WTC11 (cell line): ENCODE measurements at regions not wholly inside any gene's neighbourhood (a gene's known extent, or its start where the extent isn't known, plus 50 kb on each side); places are given as distances from the start of the nearest gene placed in this dataset.
A peak's percentile ranks its signal among the peaks of the same experiment; 100 is the strongest.
"Not testable (repeated sequence)": the region's sequence is repeated elsewhere in the genome, so short reads cannot be mapped to it uniquely, and the experiment has no call there.

ENCODE experiments used
- ATAC-seq: fragments of 200-7000 bp; cut with Tn5 transposase; 2 replicates; pipeline ENCODE4 v1.10.0; 2021; ENCODE audit warnings: mild to moderate bottlenecking, moderate library complexity
- CTCF ChIA-PET: fragments of 300-600 bp; sonication (Branson Sonifier 250); formaldehyde crosslinking; loops from one replicate; lab custom pipeline; 2021; ENCODE audit warnings: antibody characterized with exemption; lab: Charles Lee
- POLR2A ChIA-PET: fragments of 350-600 bp; sonication (Branson Sonifier 250); formaldehyde crosslinking; loops from one replicate; lab custom pipeline; 2021; ENCODE audit warnings: antibody characterized with exemption; lab: Charles Lee
- DNase-seq: peaks from one replicate; pipeline ENCODE4 v3.0.0; 2021; ENCODE audit warnings: low spot score
- H3K27ac Mint-ChIP-seq: 2 replicates; pipeline ENCODE4 v1.8.0; 2021; ENCODE audit warnings: mixed read lengths
- H3K27me3 Mint-ChIP-seq: 2 replicates; pipeline ENCODE4 v1.8.0; 2021; ENCODE audit warnings: low read depth, mild to moderate bottlenecking, moderate library complexity, mixed read lengths
- H3K36me3 Mint-ChIP-seq: 2 replicates; pipeline ENCODE4 v1.8.0; 2021; ENCODE audit warnings: mixed read lengths
- H3K4me1 Mint-ChIP-seq: 2 replicates; pipeline ENCODE4 v1.8.0; 2022; ENCODE audit warnings: mixed read lengths
- H3K4me3 Mint-ChIP-seq: 2 replicates; pipeline ENCODE4 v1.8.0; 2021; ENCODE audit warnings: mild to moderate bottlenecking, moderate library complexity, mixed read lengths
- H3K9me3 Mint-ChIP-seq: 2 replicates; pipeline ENCODE4 v1.8.0; 2021; ENCODE audit warnings: mixed read lengths
- EMX1 ChIP-seq: fragments of 250-450 bp; sonication (Bioruptor Pico); IDR thresholded peaks from 2 replicates; pipeline ENCODE4 v1.8.0; 2021; ENCODE audit warnings: mild to moderate bottlenecking
- ESRRA ChIP-seq: sonication (generic); formaldehyde crosslinking; IDR thresholded peaks from 2 replicates; pipeline ENCODE4 v1.8.1; 2022; ENCODE audit warnings: mild to moderate bottlenecking, missing genetic modification reagents, borderline replicate concordance
- ETV6 ChIP-seq: sonication (generic); formaldehyde crosslinking; IDR thresholded peaks from 2 replicates; pipeline ENCODE4 v1.8.1; 2022; ENCODE audit warnings: mild to moderate bottlenecking, missing genetic modification reagents
- FOXP1 ChIP-seq: sonication (generic); formaldehyde crosslinking; IDR thresholded peaks from 2 replicates; pipeline ENCODE4 v1.8.0; 2022; ENCODE audit warnings: missing genetic modification reagents, mild to moderate bottlenecking, moderate library complexity, borderline replicate concordance
- GTF2I ChIP-seq: fragments of 250-450 bp; sonication (Bioruptor Pico); conservative IDR thresholded peaks from 2 replicates; pipeline ENCODE4 v1.4.0; 2021; ENCODE audit warnings: mild to moderate bottlenecking
- MYBL2 ChIP-seq: sonication (generic); formaldehyde crosslinking; IDR thresholded peaks from 2 replicates; pipeline ENCODE4 v1.8.1; 2023; ENCODE audit warnings: mild to moderate bottlenecking, moderate library complexity, missing genetic modification reagents
- NR2C2 ChIP-seq: sonication (generic); formaldehyde crosslinking; IDR thresholded peaks from 2 replicates; pipeline ENCODE4 v1.8.0; 2022; ENCODE audit warnings: mild to moderate bottlenecking, missing genetic modification reagents
- TCF7 ChIP-seq: sonication (generic); formaldehyde crosslinking; IDR thresholded peaks from 2 replicates; pipeline ENCODE4 v1.8.0; 2022; ENCODE audit warnings: mild to moderate bottlenecking, low read depth, missing genetic modification reagents, moderate library complexity
- ZNF219 ChIP-seq: sonication (generic); formaldehyde crosslinking; IDR thresholded peaks from 2 replicates; pipeline ENCODE4 v1.8.0; 2023; ENCODE audit warnings: missing genetic modification reagents, mild to moderate bottlenecking, borderline replicate concordance
- TF ChIP-seq, protein P1 (sequence below): sonication (generic); formaldehyde crosslinking; conservative IDR thresholded peaks from 2 replicates; pipeline ENCODE4 v1.8.1; 2022; ENCODE audit warnings: mild to moderate bottlenecking, missing genetic modification reagents
- TF ChIP-seq, protein P2 (sequence below): sonication (generic); formaldehyde crosslinking; IDR thresholded peaks from 2 replicates; pipeline ENCODE4 v1.8.1; 2023; ENCODE audit warnings: mild to moderate bottlenecking, missing genetic modification reagents, moderate library complexity
- TF ChIP-seq, protein P3 (sequence below): sonication (generic); formaldehyde crosslinking; IDR thresholded peaks from 2 replicates; pipeline ENCODE4 v1.8.1; 2023; ENCODE audit warnings: mild to moderate bottlenecking, missing genetic modification reagents, borderline replicate concordance
- TF ChIP-seq, protein P4 (sequence below): sonication (generic); formaldehyde crosslinking; IDR thresholded peaks from 2 replicates; pipeline ENCODE4 v1.8.1; 2023; ENCODE audit warnings: mild to moderate bottlenecking, missing genetic modification reagents
- TF ChIP-seq, protein P5 (sequence below): sonication (generic); formaldehyde crosslinking; IDR thresholded peaks from 2 replicates; pipeline ENCODE4 v1.8.0; 2022; ENCODE audit warnings: missing genetic modification reagents

DNA sequence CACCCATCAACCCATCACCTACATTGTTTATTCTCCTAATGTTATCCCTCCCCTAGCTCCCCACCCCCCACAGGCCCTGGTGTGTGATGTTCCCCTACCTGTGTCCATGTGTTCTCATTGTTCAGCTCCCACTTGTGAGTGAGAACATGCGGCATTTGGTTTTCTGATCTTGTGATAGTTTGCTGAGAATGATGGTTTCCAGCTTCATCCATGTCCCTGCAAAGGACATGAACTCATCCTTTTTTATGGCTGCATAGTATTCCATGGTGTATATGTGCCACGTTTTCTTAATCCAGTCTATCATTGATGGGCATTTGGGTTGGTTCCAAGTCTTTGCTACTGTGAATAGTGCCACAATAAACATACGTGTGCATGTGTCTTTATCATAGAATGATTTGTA, 118.1 kb upstream of the IER5L start:
- H3K4me1 Mint-ChIP-seq, ATAC-seq, POLR2A ChIA-PET, H3K4me3 Mint-ChIP-seq, H3K27ac Mint-ChIP-seq, CTCF ChIA-PET, H3K36me3 Mint-ChIP-seq, DNase-seq: not testable (repeated sequence)
- Mint-ChIP-seq H3K27me3 (peaks cover 12% of the 10 kb centered on the region), H3K9me3 (peaks cover 31% of the 10 kb centered on the region)
- 0 out of 2 replicates have a peak, but pooled peaks have one; percentile 29 for TF ChIP-seq GTF2I (CRISPR knock-in tag)

DNA sequence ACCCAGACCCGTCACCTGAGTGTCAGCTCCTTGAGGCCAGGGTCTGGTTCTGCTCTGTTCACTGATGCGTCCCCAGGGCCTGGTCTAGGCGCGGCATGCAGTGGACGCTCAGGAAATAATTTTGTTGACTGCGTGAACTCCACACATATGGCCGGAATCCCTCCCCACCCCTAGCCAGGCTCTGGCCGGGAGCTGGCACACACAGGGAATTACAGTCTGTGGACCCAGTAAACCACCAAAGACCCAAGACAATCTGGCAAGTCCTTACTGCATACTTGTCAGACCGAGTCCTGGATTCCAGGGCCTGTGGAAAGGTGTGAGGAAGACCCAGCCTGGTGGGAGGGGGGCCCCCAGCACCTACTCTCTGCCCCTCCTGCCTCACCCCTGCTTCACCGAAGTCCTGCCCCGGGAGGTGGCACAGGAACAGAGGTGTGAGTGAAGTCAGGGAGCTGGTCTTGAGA, 113.0 kb upstream of the IER5L start:
- no peak overlapping the region for H3K4me3 Mint-ChIP-seq
- no peak for ATAC-seq
- no peak for DNase-seq
- no peak overlapping the region; the same call in 1 of the 2 replicates for H3K27ac Mint-ChIP-seq
- POLR2A ChIA-PET = no interaction called here
- TF ChIP-seq ESRRA (CRISPR knock-in tag) (no peak), MYBL2 (CRISPR knock-in tag) (no peak), EMX1 (no peak), TCF7 (CRISPR knock-in tag) (no peak)
- TF ChIP-seq, protein P1, sequence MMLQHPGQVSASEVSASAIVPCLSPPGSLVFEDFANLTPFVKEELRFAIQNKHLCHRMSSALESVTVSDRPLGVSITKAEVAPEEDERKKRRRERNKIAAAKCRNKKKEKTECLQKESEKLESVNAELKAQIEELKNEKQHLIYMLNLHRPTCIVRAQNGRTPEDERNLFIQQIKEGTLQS = no peak
- TF ChIP-seq, protein P2, sequence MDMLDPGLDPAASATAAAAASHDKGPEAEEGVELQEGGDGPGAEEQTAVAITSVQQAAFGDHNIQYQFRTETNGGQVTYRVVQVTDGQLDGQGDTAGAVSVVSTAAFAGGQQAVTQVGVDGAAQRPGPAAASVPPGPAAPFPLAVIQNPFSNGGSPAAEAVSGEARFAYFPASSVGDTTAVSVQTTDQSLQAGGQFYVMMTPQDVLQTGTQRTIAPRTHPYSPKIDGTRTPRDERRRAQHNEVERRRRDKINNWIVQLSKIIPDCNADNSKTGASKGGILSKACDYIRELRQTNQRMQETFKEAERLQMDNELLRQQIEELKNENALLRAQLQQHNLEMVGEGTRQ (CRISPR knock-in tag) = no peak
- TF ChIP-seq, protein P3, sequence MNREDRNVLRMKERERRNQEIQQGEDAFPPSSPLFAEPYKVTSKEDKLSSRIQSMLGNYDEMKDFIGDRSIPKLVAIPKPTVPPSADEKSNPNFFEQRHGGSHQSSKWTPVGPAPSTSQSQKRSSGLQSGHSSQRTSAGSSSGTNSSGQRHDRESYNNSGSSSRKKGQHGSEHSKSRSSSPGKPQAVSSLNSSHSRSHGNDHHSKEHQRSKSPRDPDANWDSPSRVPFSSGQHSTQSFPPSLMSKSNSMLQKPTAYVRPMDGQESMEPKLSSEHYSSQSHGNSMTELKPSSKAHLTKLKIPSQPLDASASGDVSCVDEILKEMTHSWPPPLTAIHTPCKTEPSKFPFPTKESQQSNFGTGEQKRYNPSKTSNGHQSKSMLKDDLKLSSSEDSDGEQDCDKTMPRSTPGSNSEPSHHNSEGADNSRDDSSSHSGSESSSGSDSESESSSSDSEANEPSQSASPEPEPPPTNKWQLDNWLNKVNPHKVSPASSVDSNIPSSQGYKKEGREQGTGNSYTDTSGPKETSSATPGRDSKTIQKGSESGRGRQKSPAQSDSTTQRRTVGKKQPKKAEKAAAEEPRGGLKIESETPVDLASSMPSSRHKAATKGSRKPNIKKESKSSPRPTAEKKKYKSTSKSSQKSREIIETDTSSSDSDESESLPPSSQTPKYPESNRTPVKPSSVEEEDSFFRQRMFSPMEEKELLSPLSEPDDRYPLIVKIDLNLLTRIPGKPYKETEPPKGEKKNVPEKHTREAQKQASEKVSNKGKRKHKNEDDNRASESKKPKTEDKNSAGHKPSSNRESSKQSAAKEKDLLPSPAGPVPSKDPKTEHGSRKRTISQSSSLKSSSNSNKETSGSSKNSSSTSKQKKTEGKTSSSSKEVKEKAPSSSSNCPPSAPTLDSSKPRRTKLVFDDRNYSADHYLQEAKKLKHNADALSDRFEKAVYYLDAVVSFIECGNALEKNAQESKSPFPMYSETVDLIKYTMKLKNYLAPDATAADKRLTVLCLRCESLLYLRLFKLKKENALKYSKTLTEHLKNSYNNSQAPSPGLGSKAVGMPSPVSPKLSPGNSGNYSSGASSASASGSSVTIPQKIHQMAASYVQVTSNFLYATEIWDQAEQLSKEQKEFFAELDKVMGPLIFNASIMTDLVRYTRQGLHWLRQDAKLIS (CRISPR knock-in tag) = no peak
- H3K4me1 Mint-ChIP-seq = peaks cover 22% of the 10 kb centered on the region
- H3K27me3 Mint-ChIP-seq = peaks cover 2% of the 10 kb centered on the region
- peaks cover 15% of the 10 kb centered on the region for H3K9me3 Mint-ChIP-seq
- CTCF ChIA-PET = interaction anchor here (0.5 kb wide), 1 partner anchor 333 kb away, joined by 4 read pairs; no protein-coding TSS in a partner anchor
- H3K36me3 Mint-ChIP-seq = no peaks in the 10 kb centered on the region

DNA sequence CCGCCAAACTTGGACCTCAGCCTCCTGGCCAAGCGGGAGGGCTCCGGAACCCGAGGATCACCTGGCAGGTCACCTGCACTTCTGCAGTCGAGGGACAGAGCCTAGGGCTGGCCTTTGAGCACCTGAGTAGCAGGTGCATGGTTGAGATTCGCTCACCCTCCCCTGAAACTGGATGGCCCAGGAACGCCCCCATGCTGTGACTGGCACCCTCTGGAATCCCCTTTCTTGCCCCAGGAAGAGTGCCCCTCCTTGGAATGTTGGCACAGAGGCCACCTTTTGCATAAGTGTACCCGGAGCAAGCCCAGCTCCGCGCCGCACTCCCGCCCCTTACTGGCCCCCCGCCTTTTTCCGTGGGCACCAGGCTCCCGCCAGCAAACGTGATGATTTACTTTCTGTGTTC, 112.5 kb upstream of the IER5L start:
- no peak overlapping the region for H3K27ac Mint-ChIP-seq
- TF ChIP-seq, protein P4, sequence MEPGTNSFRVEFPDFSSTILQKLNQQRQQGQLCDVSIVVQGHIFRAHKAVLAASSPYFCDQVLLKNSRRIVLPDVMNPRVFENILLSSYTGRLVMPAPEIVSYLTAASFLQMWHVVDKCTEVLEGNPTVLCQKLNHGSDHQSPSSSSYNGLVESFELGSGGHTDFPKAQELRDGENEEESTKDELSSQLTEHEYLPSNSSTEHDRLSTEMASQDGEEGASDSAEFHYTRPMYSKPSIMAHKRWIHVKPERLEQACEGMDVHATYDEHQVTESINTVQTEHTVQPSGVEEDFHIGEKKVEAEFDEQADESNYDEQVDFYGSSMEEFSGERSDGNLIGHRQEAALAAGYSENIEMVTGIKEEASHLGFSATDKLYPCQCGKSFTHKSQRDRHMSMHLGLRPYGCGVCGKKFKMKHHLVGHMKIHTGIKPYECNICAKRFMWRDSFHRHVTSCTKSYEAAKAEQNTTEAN (CRISPR knock-in tag) = no peak
- TF ChIP-seq ZNF219 (CRISPR knock-in tag) = no peak
- no peak for TF ChIP-seq NR2C2 (CRISPR knock-in tag)
- TF ChIP-seq ETV6 (CRISPR knock-in tag) = no peak
- TF ChIP-seq, protein P5, sequence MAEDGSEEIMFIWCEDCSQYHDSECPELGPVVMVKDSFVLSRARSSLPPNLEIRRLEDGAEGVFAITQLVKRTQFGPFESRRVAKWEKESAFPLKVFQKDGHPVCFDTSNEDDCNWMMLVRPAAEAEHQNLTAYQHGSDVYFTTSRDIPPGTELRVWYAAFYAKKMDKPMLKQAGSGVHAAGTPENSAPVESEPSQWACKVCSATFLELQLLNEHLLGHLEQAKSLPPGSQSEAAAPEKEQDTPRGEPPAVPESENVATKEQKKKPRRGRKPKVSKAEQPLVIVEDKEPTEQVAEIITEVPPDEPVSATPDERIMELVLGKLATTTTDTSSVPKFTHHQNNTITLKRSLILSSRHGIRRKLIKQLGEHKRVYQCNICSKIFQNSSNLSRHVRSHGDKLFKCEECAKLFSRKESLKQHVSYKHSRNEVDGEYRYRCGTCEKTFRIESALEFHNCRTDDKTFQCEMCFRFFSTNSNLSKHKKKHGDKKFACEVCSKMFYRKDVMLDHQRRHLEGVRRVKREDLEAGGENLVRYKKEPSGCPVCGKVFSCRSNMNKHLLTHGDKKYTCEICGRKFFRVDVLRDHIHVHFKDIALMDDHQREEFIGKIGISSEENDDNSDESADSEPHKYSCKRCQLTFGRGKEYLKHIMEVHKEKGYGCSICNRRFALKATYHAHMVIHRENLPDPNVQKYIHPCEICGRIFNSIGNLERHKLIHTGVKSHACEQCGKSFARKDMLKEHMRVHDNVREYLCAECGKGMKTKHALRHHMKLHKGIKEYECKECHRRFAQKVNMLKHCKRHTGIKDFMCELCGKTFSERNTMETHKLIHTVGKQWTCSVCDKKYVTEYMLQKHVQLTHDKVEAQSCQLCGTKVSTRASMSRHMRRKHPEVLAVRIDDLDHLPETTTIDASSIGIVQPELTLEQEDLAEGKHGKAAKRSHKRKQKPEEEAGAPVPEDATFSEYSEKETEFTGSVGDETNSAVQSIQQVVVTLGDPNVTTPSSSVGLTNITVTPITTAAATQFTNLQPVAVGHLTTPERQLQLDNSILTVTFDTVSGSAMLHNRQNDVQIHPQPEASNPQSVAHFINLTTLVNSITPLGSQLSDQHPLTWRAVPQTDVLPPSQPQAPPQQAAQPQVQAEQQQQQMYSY (CRISPR knock-in tag) = no peak
- TF ChIP-seq FOXP1 (CRISPR knock-in tag) = no peak
- ChIA-PET POLR2A (no interaction called here), CTCF (interaction anchor here (0.5 kb wide), 1 partner anchor 333 kb away, joined by 4 read pairs; no protein-coding TSS in a partner anchor)
- peaks cover 2% of the 10 kb centered on the region; the same call in 1 of the 2 replicates for H3K27me3 Mint-ChIP-seq
- DNase-seq (no peak), ATAC-seq (no peak)
- H3K9me3 Mint-ChIP-seq = peaks cover 10% of the 10 kb centered on the region
- no peaks in the 10 kb centered on the region for H3K36me3 Mint-ChIP-seq
- peaks cover 22% of the 10 kb centered on the region for H3K4me1 Mint-ChIP-seq
- no peak overlapping the region for H3K4me3 Mint-ChIP-seq
